Fibroblast of the conjunctiva (primary cell): ENCODE measurements at regions not wholly inside any gene's neighbourhood (a gene's known extent, or its start where the extent isn't known, plus 50 kb on each side); places are given as distances from the start of the nearest gene placed in this dataset.
A peak's percentile ranks its signal among the peaks of the same experiment; 100 is the strongest.

ENCODE experiments used
- DNase-seq: peaks from one replicate; pipeline ENCODE4 v3.0.0-alpha.2; 2010; ENCODE audit warnings: low read depth

DNA sequence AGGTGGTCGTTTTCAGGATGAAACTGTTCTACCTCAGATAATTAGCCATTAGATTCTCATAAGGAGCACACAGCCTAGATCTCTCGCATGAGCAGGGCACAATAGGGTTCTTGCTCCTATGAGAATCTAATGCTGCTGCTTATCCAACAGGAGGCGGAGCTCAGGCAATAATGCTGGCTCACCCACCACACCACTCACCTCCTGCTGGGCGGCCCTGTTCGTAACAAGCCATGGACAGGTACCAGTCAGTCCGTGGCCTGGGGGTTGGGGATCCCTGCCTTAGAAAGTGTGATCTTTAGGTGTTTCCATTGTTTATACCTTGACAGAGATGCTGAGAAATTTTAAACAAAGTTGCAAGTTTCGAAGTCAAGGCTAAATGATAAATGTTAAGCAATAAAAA lies 344.6 kb upstream of the HTR2A start:
- DNase-seq: no peak

DNA sequence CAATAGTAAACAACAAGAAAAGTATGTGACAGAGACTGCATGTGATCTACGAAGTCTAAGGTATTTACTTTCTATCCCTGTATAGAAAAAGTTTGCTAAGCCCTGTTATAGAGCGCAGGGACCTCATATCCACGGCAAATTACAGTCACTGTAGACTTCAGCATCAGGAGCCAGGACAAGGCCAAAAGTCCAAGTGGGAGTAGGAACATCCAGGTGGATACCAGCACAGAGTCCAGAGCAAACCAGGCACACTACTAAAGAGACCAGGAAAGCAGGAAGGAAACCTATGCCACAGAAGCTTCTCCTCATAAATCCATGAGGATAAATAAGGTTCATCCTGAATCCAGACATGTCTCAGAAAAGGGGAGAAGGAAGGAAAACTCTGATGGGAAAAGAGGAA lies 342.2 kb upstream of the HTR2A start:
- DNase-seq: no peak

DNA sequence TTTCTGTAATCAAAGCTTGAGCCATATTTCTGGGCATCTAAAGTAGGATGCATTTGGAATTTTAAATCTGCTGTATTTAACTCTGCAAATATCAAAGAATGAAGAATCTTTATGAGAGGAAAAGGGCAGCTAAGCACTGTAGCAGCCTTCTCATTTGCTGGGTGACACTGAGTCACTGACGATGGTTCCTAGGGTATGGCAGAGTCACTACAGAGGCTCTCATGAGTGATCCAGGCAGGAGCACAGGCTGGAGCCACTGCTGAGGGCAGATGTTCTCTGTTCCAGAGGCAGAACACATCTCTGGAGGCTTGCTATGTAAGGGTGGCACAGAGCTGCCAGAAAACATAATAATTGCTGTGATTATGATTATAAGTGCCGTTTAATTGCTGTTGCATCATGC lies 340.7 kb upstream of the HTR2A start:
- no peak for DNase-seq

DNA sequence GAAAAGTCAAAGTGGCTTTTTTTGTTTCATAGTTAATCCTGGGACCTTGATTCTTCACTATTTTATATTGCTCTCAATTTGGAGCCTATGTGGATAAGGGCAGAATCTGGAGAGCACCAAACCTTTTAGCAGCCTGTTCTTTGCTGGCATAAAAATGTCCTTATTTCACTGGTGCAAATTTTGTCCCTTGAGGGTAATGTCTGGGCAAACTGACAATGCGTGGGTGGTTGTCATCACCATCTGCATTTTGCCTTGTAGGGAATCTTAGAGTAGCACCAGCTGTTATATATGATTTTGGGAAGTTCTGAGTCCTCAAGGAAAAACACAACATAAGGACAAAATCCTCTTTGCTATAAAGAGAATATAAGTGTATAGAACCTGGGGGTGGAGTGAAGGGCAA lies 336.9 kb upstream of the HTR2A start:
- no peak for DNase-seq

DNA sequence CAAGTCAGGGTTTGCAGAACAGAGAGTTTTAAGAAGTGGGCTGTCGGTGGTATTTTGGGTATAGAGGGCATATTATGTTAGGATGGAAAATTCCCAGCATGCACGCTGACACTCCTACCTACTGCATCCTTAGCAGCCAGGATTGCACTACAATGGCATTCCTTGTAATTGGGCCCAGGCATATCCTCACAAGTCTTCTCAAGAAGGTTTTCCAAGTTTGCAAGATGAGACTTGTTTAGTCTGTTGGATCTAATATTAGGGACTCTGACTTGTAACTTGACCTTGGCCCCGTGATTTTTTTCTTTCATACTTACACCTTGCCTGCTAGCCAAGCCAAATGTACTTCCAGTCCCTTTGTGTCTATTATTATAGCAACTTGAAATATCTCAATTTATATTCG lies 335.7 kb upstream of the HTR2A start:
- no peak for DNase-seq

DNA sequence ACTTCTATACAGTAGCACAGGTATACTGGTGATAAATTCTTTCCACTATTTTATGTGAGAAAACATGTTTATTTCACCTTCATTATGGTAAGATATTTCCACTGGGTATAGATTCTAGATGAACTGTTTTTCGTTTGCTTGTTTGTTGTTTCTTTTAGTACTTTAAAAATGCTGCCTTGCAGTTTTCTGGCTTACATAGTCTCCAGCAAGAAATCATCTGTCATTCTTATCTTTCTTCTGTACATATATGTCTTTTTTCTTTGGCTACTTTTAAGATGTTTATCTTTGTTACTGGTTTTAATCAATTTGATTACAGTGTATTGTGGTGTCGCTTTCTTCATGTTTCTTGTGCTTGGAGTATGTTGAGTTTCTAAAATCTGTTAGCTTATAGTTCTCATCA lies 333.3 kb upstream of the HTR2A start:
- DNase-seq: no peak

DNA sequence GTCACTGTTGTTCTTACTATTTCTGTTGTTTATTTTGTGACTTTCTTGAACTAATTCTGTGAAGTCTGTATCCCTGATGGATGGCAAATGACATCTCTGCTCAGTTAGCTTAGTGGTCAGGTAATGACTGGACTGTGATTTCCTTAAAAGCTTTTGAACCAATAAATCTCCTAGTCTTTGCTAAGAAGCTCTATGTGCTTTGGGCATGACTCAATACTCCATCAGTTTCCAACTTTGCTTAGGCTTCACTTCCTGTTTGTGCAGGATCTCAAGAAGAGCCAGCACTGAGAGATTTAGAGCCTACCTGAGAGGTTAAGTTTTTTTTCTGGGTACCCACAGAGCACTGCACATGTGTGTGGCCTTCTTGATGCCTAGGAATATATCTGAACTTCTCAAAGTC lies 329.7 kb upstream of the HTR2A start:
- no peak for DNase-seq

DNA sequence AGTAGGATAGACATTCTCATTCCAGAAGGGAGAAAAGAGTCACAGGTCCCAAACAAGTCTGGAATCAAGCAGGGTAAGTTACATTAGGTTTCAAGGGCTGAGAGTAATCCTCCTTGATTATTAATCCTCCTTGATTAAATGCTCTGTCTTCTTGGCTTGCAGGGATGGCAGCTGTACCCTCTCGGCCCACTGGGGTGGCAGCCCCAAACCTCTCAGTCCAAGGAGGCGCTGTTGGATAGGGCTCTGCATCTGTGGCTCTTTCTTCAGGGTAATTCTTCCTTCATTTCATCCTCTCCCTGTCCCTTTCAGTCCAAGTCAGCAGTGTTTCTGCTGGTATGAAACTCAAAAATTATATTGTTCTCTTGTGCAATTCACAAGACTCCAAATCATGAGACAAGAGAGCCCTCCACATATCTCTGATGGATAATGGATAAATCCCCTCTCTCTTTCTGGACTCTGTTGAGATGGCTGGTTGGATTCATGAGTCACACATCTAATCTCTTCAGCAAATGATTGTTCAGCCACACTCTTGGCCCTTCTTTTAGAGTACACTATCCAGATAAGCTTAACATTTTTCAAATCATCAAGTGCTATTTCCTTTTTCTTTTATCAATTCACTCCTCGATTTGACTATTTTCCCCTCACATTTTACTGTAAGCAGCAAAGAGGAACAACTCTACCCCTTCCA lies 323.7 kb upstream of the HTR2A start:
- no peak for DNase-seq

DNA sequence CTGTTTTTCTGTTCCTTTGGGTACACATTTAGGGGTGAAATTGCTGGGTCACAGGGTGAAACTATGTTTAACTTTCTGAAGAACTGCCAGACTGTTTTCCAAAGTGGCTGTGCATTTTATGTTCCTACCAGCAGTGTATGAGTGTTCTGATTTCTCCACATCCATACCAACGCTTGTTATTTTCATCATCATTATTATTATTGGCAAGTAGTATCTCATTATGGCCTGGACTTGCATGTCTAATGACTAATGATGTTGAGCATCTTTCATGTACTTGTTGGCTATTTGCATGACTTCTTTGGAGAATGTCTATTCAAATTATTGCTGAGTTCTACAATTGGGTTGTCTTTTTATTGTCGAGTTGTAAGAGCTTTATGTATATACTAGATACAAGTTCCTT lies 321.8 kb upstream of the HTR2A start:
- DNase-seq: no peak

DNA sequence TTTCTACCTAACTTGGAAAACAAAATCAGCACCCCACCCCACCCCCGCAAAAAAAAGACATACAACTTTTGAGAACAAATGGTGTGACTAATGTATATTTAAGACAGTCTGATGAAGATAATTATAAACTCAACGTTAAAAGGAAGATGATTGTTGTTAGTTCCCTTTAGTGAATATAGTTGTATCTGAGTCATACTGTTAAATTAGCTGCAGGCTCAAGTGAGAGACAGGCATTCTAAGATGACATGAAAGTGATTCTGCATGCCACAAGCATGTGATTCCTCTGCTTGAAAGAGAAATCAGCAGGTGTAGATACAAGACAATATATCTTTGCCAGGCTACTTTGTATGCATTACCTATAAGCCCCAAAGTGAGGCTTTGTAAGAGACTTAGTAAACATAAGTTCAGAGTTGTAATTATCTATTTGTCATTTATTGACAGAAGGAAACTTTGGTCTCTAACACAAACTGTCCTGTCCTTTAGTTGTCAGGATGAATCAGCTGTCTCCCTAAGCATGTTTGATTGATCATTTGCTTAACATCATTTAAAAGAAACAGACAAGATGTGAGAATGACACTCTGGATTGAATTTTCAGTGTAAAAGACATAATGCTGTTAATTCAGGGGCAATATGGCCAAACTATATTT lies 319.4 kb upstream of the HTR2A start:
- DNase-seq: no peak

DNA sequence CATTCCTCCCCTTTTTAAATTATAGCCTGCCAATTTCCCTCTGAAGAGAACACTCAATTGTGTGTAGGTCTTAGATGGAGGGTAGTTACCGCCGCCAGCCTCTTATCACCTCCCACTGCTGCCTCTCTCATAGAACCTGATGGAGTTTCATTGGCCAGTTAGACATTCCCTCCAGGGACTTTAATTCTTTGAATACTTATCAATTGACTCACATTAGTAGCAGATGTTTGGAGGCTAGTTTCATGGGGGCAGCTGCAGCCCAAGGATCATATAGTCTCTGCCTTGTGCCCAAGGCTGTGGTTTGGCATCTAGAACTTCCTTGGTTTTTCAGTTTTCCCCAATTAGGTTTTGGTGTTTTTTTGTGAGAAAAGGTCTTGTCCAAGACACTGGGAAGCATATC lies 318.9 kb upstream of the HTR2A start:
- DNase-seq: peak; percentile 59

DNA sequence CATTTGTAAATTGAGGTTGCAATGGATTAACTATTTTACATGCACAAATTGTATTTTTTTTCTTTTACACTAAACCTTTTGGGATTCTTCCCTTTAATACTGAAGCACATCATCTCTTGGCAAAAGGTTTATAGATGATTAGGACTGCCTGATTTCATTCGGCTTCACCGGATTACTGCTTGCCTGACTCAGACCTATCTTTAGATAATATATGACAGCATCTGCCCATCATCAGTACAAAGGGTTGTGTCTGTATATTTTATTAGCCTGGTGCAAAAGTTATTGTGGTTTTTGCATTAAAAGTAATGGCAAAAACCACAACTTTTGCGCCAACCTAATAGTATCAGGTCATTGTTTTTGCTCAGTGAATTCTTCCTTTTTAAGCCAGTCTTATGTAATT lies 316.2 kb upstream of the HTR2A start:
- no peak for DNase-seq

DNA sequence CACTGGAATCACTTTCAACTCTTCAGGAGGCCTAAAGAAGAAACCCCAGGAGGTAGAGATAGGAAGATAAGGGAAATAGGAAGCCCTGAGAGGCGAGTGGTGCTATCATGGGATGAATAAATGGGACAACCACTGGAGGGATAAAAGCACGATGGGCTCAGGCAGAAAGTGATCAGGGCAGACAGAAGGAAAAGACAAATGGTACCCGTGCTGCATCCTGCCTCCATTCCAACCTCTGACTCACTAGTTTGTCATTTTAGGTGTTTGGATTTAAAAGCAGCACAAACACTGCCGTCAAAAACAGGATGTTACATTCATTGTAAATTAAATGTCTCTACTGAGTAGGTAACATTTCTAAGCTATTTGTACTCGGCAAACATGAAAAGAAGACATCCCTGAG lies 314.3 kb upstream of the HTR2A start:
- no peak for DNase-seq

DNA sequence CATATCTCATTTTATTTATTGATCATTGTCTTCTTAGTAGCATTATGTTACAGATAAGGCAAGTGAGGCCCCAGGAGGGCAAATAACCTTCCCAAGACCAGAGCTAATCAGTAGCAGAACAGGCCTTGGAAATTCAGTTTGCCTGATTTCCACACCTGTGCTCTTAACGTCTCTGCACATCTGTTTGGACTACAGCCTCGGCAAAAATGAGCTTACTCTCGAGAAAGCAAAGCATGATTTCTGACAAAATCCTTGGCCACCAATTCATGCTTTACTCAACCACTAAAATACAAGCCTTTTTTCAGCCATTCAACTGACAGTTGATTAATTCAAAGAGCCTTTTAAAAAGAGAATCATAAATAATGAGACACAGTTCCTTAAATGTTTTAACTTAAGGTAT lies 309.3 kb upstream of the HTR2A start:
- DNase-seq: no peak

DNA sequence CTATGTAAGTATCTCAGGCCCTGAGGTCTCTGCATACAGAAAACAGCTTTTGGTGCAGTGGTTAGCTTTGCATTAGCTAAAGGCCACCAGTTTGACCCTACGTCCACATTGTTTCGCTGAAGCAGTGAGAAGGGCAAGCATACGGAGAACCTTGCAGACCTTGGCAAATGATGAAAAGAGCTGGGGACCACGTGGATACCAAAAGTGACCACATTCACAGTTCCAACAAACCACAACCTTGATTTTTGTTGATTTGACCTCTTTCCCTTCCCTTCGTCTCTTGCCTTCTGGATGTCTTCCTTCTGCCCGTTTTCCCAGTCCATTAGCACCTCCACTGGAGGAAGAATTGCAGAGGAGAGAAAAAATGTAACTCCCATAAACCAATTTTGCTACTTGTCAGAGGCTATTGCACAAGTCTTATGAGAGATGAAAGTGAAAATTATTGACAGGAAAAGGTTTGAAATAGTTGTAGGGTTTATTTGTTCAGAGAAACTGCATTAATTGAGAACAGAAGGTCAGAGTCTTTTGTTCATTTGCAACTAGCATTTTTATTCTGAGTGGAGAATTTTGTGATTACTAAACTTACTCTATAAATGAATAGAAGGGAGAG lies 293.9 kb upstream of the HTR2A start:
- DNase-seq: no peak

DNA sequence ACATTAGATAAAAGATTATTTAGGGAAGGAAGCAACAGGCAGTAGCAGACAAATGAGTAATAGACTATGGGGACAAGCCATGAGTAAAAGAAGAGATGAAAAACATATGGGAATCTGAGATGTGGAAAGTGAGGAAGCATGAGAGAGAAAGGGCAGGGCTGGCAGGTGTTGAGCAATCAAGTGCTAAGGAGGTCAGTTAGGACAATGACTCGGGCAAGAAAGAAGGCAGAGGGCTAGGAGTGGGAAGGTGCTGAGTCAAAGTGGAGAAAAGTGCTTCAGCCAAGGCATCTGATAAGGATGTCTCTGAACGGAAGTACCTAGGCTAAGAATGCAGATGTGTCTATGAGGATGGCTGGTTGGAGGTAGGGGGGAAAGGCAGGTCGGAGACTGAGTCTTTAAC lies 291.9 kb upstream of the HTR2A start:
- peak; percentile 21 for DNase-seq

DNA sequence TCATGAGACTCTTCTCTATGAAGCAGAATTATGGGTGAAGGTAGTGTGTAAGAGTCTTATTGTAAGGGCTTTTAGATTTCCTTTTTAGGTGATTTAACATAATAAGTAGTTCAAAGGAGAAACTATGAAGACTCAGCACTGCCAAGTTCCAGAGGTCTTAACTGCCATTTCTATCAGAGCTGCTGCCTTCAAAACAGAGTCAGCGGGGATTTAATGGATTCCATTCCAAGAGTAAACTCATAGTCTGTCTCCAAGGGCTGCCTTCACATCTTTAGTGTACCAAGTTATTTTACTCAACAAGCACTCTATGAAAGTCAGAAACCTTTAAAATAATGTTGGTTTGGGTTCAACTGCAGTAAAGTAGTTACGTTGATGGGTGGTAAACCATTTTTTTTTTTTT lies 289.6 kb upstream of the HTR2A start:
- DNase-seq: no peak

DNA sequence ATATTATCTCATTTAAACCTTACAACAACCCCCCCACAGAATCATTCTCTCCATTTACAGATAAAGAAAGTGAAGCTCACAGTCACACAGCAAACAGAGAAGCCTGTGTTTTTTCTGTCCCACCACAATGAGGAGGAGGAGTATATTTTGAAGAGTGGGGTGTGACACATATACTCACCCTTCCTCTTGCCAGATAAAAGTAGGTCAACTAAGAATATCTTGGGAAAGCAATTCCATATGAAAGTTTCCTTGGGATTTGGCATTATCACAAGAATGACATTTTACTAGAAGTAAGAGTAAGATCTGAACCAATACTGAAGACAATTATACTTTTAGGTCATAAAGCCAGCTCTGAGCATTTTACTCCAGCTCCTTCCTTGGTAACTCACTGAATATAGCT lies 287.5 kb upstream of the HTR2A start:
- no peak for DNase-seq

DNA sequence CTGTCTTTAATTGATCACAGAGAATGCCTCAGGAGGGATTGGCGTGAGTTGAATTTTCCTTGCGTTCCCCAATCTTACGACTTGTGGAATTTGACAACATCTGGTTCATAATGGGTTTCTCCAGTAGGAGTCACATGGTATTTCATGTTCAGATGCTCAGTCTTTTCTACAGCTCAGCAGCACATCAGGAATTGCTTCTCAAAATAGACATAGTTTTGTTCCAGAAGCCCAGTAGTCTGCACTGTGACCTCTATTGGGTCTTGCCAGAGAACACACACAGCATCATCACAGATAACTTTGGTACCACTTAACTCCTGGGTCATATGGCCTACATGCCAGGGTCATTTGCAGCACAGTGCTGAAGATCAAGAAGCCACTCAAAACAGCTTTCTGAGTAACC lies 282.5 kb upstream of the HTR2A start:
- DNase-seq: no peak

DNA sequence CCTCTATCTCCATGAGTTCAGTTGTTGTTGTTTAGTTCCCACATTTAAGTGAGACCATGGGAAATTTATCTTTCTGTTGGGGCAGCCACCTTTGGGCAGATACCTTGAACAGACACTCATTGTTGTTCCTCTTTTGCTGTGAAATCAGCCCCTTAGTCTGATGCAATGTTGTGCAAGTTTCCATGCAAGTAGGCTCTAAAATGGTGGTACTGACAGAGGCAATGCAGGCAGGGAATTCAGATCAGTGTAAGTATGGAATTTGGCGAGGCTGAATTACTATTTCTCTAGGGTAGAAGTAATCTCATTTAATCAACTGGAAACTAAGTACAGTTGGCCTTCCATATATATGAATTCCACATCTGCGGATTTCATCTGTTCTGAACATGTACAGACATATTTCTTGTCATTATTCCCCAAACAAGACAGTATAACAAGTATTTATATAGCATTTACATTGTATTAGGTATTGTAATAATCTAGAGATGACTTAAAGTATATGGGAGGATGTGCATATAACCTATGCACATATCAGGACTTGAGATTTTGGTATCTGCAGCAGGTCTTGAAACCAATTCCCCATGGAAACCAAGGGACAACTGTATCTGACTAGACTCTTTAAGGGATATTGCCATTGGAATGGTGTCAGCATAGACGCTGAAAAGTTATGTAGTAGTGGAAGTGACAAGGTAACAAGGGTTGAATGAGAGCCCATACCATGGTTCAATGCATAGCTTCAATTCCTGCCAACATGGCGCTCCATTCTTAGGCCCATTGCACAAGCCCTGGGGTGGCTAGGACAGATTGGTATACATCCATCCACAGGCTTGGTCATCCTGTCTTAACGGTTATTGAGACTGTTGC lies 281.5 kb upstream of the HTR2A start:
- DNase-seq: no peak

DNA sequence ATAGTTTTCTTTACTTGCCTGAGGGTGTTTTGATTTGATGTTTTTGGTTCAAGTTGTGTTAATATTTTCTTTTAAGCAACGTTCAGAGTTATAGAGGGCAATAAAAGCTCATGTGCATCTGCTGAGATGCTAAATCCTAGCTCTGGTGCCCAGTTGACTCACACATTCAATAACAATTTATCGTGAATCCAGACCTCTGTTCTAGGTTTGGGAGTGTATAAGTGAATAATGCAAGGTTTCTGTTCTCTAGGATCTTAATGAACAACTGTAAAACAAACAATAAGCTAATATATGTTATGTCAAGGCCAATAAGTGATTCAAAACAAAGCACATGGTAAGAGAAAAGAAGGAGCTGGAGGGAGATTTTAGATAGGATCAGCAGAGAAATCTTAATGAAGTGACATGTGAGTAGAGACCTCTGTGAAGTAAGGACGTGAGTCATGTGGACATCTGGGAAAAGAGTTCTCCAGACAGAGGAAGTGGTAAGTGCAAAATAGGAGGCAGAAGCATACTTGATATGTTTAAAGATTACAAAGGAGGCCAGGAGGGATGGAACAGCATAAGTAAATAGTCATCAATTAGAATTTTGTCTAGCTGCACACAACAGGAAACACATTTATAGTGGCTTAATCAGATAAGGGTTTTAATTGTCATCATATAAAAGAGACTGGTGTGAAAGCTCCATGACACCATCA lies 278.5 kb upstream of the HTR2A start:
- peak; percentile 22 for DNase-seq

DNA sequence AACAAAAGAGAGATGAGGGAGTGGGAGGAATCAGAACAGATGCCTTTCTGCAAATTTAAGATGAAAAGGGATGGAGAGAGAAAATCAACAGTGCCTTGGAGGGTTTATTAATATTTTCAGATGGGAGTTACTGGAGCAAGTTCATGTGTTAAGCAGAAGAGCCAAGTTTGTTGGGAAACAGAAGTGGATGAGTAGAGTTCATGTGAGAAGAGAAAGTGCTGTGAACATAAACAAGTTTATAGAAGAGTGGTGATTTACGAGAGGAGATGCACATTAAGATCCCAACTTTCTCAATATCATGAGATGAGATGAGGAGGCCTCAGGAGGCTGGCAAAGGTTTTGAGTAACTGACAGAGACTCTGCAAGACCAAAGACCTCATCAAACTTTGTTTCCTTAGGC lies 274.1 kb upstream of the HTR2A start:
- DNase-seq: no peak
